ENCODE measurements at regions not wholly inside any gene's neighbourhood (a gene's known extent, or its start where the extent isn't known, plus 50 kb on each side); places are given as distances from the start of the nearest gene placed in this dataset.

DNA sequence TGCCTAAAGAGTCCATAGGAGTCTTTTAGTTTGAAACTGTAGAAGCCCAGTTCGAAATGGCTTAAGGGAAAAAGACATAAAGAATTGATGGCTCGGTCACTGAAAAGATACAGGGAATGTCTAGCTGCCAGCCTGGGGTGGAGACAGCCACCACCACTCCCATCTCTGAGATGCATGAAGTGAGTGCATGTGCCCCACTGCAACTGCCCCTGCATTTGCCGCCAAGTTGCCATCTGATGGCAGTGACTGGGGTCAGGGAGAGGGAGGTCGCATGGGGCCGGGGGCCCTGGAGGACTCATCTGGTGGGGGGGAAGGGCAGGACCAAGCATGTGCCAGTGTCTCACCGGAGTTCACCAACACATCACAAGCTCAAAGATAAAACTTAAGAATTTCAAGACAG lies 385.8 kb upstream of the SULF2 start:
- TF ChIP-seq, protein P1, sequence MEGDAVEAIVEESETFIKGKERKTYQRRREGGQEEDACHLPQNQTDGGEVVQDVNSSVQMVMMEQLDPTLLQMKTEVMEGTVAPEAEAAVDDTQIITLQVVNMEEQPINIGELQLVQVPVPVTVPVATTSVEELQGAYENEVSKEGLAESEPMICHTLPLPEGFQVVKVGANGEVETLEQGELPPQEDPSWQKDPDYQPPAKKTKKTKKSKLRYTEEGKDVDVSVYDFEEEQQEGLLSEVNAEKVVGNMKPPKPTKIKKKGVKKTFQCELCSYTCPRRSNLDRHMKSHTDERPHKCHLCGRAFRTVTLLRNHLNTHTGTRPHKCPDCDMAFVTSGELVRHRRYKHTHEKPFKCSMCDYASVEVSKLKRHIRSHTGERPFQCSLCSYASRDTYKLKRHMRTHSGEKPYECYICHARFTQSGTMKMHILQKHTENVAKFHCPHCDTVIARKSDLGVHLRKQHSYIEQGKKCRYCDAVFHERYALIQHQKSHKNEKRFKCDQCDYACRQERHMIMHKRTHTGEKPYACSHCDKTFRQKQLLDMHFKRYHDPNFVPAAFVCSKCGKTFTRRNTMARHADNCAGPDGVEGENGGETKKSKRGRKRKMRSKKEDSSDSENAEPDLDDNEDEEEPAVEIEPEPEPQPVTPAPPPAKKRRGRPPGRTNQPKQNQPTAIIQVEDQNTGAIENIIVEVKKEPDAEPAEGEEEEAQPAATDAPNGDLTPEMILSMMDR (conservative IDR thresholded peaks at IDR 0.05; ENCODE audit: low read depth, low read length) = no peak
- TF ChIP-seq EZH2 (IDR thresholded peaks at IDR 0.05; ENCODE audit: borderline replicate concordance, low read depth, low read length, poor library complexity, severe bottlenecking) = no peak

Data from A673 (cell line).